Activated CD8-positive, alpha-beta memory T cell treated with anti-CD3 and anti-CD28 coated beads for 48 hours (primary cell): ENCODE measurements at regions not wholly inside any gene's neighbourhood (a gene's known extent, or its start where the extent isn't known, plus 50 kb on each side); places are given as distances from the start of the nearest gene placed in this dataset.

ENCODE experiments used
- DNase-seq, 3 experiments: peaks; one replicate each; pipeline ENCODE4 v3.0.0-alpha.2; 2020; ENCODE audit warnings: low read depth in 2 of 3, low spot score in 2 of 3

GRCh38 chr11:32200136-32200847, 109.4 kb downstream of the RCN1 start:
- no peak for DNase-seq

GRCh38 chr11:32204751-32205150, 113.9 kb downstream of the RCN1 start:
- no peak for DNase-seq

GRCh38 chr11:32210556-32210955, 119.7 kb downstream of the RCN1 start:
- DNase-seq, result no peak

GRCh38 chr11:32213223-32213622, 122.3 kb downstream of the RCN1 start:
- DNase-seq, result peak in 1 of 3 experiments; percentile 8

GRCh38 chr11:32215157-32215556, 124.3 kb downstream of the RCN1 start:
- no peak for DNase-seq

GRCh38 chr11:32216749-32217148, 125.9 kb downstream of the RCN1 start:
- no peak for DNase-seq

- no peak for DNase-seq
Measured at GRCh38 chr11:32219320-32219719, 128.4 kb downstream of the RCN1 start.

- DNase-seq, result no peak
Measured at GRCh38 chr11:32221476-32222032, 130.7 kb downstream of the RCN1 start.

GRCh38 chr11:32224580-32224979, 133.7 kb downstream of the RCN1 start:
- no peak for DNase-seq

- no peak for DNase-seq
Measured at GRCh38 chr11:32225571-32226285, 134.9 kb downstream of the RCN1 start.

- DNase-seq, result no peak
Measured at GRCh38 chr11:32226480-32226879, 135.6 kb downstream of the RCN1 start.

- DNase-seq, result no peak
Measured at GRCh38 chr11:32229576-32230240, 138.8 kb downstream of the RCN1 start.

GRCh38 chr11:32231909-32232493, 141.1 kb downstream of the RCN1 start:
- DNase-seq, result no peak

GRCh38 chr11:32232516-32232915, 141.6 kb downstream of the RCN1 start:
- DNase-seq, result no peak

GRCh38 chr11:32233276-32233675, 142.4 kb downstream of the RCN1 start:
- DNase-seq, result no peak

GRCh38 chr11:32233928-32234327, 143.1 kb downstream of the RCN1 start:
- DNase-seq, result no peak

- no peak for DNase-seq
Measured at GRCh38 chr11:32244453-32244852, 153.6 kb downstream of the RCN1 start.

GRCh38 chr11:32253706-32254105, 162.8 kb downstream of the RCN1 start:
- no peak for DNase-seq

GRCh38 chr11:32255841-32256240, 165.0 kb downstream of the RCN1 start:
- DNase-seq, result no peak

- no peak for DNase-seq
Measured at GRCh38 chr11:32256466-32256865, 165.6 kb downstream of the RCN1 start.

- no peak for DNase-seq
Measured at GRCh38 chr11:32259641-32260081, 168.8 kb downstream of the RCN1 start.
